Erythroblast (primary cell): ENCODE measurements at regions not wholly inside any gene's neighbourhood (a gene's known extent, or its start where the extent isn't known, plus 50 kb on each side); places are given as distances from the start of the nearest gene placed in this dataset.

Source experiments
- GATA1 ChIP-seq: IDR thresholded peaks from 2 replicates; pipeline ENCODE4 v1.6.1; 2011; ENCODE audit warnings: low read depth, mild to moderate bottlenecking, control low read depth, low read length, moderate library complexity
- POLR2A ChIP-seq: IDR thresholded peaks from 2 replicates; pipeline ENCODE4 v1.6.1; 2011; ENCODE audit warnings: mild to moderate bottlenecking, low read length

- TF ChIP-seq POLR2A (no peak), GATA1 (no peak)
Observed at GRCh38 chr14:87405563-87405962, 587.4 kb downstream of the GALC start.
